Tibial nerve (tissue), 4 donors: ENCODE measurements at regions not wholly inside any gene's neighbourhood (a gene's known extent, or its start where the extent isn't known, plus 50 kb on each side); places are given as distances from the start of the nearest gene placed in this dataset.

Experiments
- DNase-seq, 2 donors: peaks; one replicate each; pipeline ENCODE4 v3.0.0-alpha.2; 2019; ENCODE audit warnings: low spot score in 2 of 2
- H3K27ac ChIP-seq, 4 donors: fragments of 200-600 bp; sonication (generic) in 3 of 4; one replicate each; pipeline ENCODE4 v1.5.1; 2017 to 2019; ENCODE audit warnings: mild to moderate bottlenecking in 1 of 4
- H3K27me3 ChIP-seq, 2 donors: fragments of 200-600 bp; sonication (generic) in 1 of 2; one replicate each; pipeline versions ENCODE4 v1.5.1 to v1.6.0; 2017 to 2019
- H3K36me3 ChIP-seq, 3 donors: fragments of 200-600 bp; sonication (generic); one replicate each; pipeline ENCODE4 v1.5.1; 2018 to 2019
- H3K4me1 ChIP-seq, 4 donors: fragments of 200-600 bp; sonication (generic) in 3 of 4; one replicate each; pipeline ENCODE4 v1.5.1; 2017 to 2019
- H3K4me3 ChIP-seq, 4 donors: fragments of 200-600 bp; sonication (generic) in 3 of 4; one replicate each; pipeline ENCODE4 v1.5.1; 2017 to 2019; ENCODE audit warnings: mild to moderate bottlenecking in 1 of 4, moderate library complexity in 1 of 4
- H3K9me3 ChIP-seq, 4 donors: fragments of 200-600 bp; sonication (generic) in 3 of 4; one replicate each; pipeline ENCODE4 v1.5.1; 2017 to 2019
- CTCF ChIP-seq, 5 experiments: fragments of 200-600 bp in 3 of 5; fragments of 450-650 bp in 2 of 5; sonication (generic) in 3 of 5; IDR thresholded peaks; one replicate each; pipeline ENCODE4 v1.5.1; 2016 to 2019; ENCODE audit warnings: antibody characterized with exemption in 5 of 5, mild to moderate bottlenecking in 3 of 5, moderate library complexity in 2 of 5
- EP300 ChIP-seq, 2 donors: sonication (generic); formaldehyde crosslinking; IDR thresholded peaks; one replicate each; pipeline ENCODE4 v1.6.1; 2017; ENCODE audit warnings: antibody characterized with exemption in 2 of 2, mild to moderate bottlenecking in 1 of 2
- POLR2A ChIP-seq, 2 donors: fragments of 450-650 bp; IDR thresholded peaks; one replicate each; pipeline ENCODE4 v1.6.1; 2017; ENCODE audit warnings: antibody characterized with exemption in 2 of 2, mild to moderate bottlenecking in 2 of 2, moderate library complexity in 2 of 2
- WGBS, 2 donors: methylation state at CpG; one replicate each; pipeline ENCODE4 v1.1.5; 2018; 5-methylcytosine and 5-hydroxymethylcytosine counted together

DNA sequence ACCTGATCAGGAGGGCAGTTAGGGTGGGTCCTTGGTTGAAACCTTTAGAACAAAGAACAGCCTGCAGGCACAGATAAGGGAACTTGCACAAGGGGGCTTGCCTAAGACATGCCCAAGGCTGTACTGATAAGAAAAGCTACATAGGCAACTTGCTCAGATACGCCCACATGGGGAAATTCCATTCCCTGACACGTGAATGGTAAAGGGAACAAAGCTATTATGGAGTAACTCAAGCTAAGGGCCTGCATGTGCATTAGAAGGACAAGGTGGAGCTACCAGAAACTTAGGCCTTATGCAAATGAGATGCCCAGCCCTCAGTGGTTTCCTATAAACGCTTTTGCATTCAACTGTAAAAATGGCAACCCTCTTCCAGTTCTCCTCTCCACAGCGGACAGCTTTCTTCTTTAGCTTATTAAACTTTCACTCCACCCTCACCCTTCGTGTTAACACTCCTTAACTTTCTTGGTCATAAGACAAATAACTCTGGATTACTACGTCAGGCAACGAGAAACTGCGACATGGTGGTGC is 1192.1 kb upstream of the CELF2 start:
- Histone ChIP-seq H3K9me3 (no peaks in the 10 kb centered on the region), H3K27ac (no peak overlapping the region), H3K27me3 (no peaks in the 10 kb centered on the region), H3K4me3 (no peak overlapping the region), H3K36me3 (no peaks in the 10 kb centered on the region), H3K4me1 (no peaks in the 10 kb centered on the region)
- TF ChIP-seq POLR2A (IDR thresholded peaks at IDR 0.05) (no peak), CTCF (IDR thresholded peaks at IDR 0.05) (no peak), EP300 (IDR thresholded peaks at IDR 0.05) (no peak)
- WGBS, 2 donors = 85 to 87% methylated on average over 8 of the region's 8 CpGs
- no peak for DNase-seq

GRCh38 chr10:9828110-9828509 is 1189.6 kb upstream of the CELF2 start:
- no peaks in the 10 kb centered on the region for H3K36me3 ChIP-seq
- H3K4me3 ChIP-seq = no peak overlapping the region
- DNase-seq = no peak
- no peaks in the 10 kb centered on the region for H3K9me3 ChIP-seq
- no peak overlapping the region for H3K27ac ChIP-seq
- no peaks in the 10 kb centered on the region for H3K4me1 ChIP-seq
- no peak for TF ChIP-seq POLR2A (IDR thresholded peaks at IDR 0.05)
- TF ChIP-seq EP300 (IDR thresholded peaks at IDR 0.05) = no peak
- no peak for TF ChIP-seq CTCF (IDR thresholded peaks at IDR 0.05)
- 85 to 91% methylated on average over 4 of the region's 4 CpGs for WGBS, 2 donors
- H3K27me3 ChIP-seq = no peaks in the 10 kb centered on the region

GRCh38 chr10:9833942-9834341 is 1183.7 kb upstream of the CELF2 start:
- no peak overlapping the region for H3K27ac ChIP-seq
- no peak for DNase-seq
- 46 to 63% methylated on average over 3 of the region's 3 CpGs for WGBS, 2 donors

DNA sequence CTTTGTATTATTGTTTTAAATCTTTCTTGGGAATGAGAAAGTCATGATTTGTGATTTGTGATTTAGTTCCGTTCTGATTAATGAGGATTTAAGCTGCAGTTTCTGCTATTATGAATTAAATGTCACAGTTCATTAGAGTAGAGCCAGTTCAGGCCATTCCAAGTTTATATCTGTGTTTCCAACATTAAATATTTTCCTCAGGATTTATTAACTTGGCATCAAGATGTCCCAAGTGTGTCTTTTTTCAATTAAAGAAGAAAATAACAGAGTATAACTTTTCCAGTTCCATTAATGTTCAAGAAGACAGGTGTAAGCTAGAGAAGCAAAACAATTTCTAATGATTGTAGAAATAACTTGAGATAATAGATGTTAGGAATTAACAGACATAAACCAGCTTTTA is 1183.2 kb upstream of the CELF2 start:
- Histone ChIP-seq H3K9me3 (peaks cover 0 to 7% (median 0%) of the 10 kb centered on the region in 4 donors), H3K36me3 (no peaks in the 10 kb centered on the region), H3K27ac (no peak overlapping the region), H3K4me3 (no peak overlapping the region), H3K4me1 (peaks cover 0 to 6% (median 0%) of the 10 kb centered on the region in 4 donors), H3K27me3 (no peaks in the 10 kb centered on the region)
- no peak for DNase-seq
- WGBS, 2 donors = 29 to 34% methylated on average over 1 of the region's 1 CpG
- TF ChIP-seq POLR2A (IDR thresholded peaks at IDR 0.05) = no peak

More at GRCh38 chr10:9833942-9834341, 1183.7 kb upstream of the CELF2 start:
- H3K36me3 ChIP-seq = no peaks in the 10 kb centered on the region
- H3K4me1 ChIP-seq = peaks cover 0 to 6% (median 0%) of the 10 kb centered on the region in 4 donors
- no peak for TF ChIP-seq EP300 (IDR thresholded peaks at IDR 0.05)
- TF ChIP-seq POLR2A (IDR thresholded peaks at IDR 0.05) = no peak
- no peak for TF ChIP-seq CTCF (IDR thresholded peaks at IDR 0.05)
- peaks cover 0 to 2% (median 0%) of the 10 kb centered on the region in 4 donors for H3K9me3 ChIP-seq
- H3K4me3 ChIP-seq = no peak overlapping the region
- no peaks in the 10 kb centered on the region for H3K27me3 ChIP-seq

- no peak overlapping the region for H3K4me3 ChIP-seq
- H3K36me3 ChIP-seq = no peaks in the 10 kb centered on the region
- H3K27ac ChIP-seq = no peak overlapping the region
- DNase-seq = no peak
- no peaks in the 10 kb centered on the region for H3K4me1 ChIP-seq
- H3K9me3 ChIP-seq = peaks cover 0 to 7% (median 0%) of the 10 kb centered on the region in 4 donors
- TF ChIP-seq POLR2A (IDR thresholded peaks at IDR 0.05) (no peak), CTCF (IDR thresholded peaks at IDR 0.05) (no peak), EP300 (IDR thresholded peaks at IDR 0.05) (no peak)
- no peaks in the 10 kb centered on the region for H3K27me3 ChIP-seq
Measured at GRCh38 chr10:9845075-9845474, 1172.6 kb upstream of the CELF2 start.

DNA sequence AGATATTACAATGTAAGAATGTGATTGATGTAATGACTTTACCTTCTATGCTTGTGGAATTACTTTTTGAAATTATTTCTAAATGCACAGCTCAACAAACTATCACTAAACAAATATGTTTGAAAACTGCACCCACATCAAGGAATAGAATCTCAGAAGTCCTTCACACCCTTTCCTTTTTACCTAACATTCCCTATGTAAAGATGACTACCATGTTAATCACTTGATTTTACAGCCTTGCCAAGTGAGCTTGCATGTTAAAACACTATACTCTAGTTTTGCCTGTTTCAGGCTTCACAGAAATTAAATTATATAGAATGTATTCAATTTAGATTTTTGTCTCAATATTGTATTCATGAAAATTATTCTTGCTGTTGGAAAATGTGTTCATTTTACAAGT is 1169.4 kb upstream of the CELF2 start:
- H3K4me3 ChIP-seq = no peak overlapping the region
- TF ChIP-seq EP300 (IDR thresholded peaks at IDR 0.05) = no peak
- TF ChIP-seq CTCF (IDR thresholded peaks at IDR 0.05) = no peak

More for the DNA sequence above, 1169.4 kb upstream of the CELF2 start:
- Histone ChIP-seq H3K4me1 (no peaks in the 10 kb centered on the region), H3K27me3 (no peaks in the 10 kb centered on the region), H3K9me3 (peaks cover 0 to 22% (median 4%) of the 10 kb centered on the region in 4 donors), H3K36me3 (no peaks in the 10 kb centered on the region), H3K27ac (no peak overlapping the region)
- DNase-seq = no peak
